AG09309 (cell line): ENCODE measurements at regions not wholly inside any gene's neighbourhood (a gene's known extent, or its start where the extent isn't known, plus 50 kb on each side); places are given as distances from the start of the nearest gene placed in this dataset.

Experiments used
- DNase-seq: peaks from one replicate; pipeline ENCODE4 v3.0.0-alpha.2; 2010; ENCODE audit warnings: low read depth
- H3K4me3 ChIP-seq: 2 replicates; pipeline ENCODE4 v1.5.1; 2011; ENCODE audit warnings: mild to moderate bottlenecking, low read depth, low read length, moderate library complexity; ENCODE audit not compliant: control insufficient read depth
- TF ChIP-seq, protein P1 (sequence below): IDR thresholded peaks from 2 replicates; pipeline ENCODE4 v1.5.1; 2011; ENCODE audit warnings: mild to moderate bottlenecking, low read depth, low read length, inconsistent platforms; ENCODE audit not compliant: insufficient read depth, control insufficient read depth; ENCODE audit errors: missing control alignments

DNA sequence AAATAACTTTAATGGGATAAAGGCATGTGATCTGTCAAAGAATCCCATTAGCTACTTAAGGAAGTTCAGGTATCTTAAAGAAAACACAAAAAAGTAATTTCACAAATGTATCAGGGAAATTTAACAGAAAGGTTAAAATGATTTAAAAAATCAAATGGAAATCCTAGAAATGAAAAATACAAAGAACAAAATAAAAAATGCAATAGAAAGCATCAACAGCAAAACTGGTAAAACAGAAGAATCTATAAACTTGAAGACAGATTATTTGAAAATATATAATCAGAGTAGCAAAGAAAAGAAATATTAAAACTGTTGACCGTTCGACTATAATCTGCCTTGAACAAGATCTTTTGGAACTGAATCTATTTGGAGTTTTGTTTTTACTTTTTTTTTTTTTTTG is 279.4 kb upstream of the SYT1 start:
- DNase-seq = no peak
- TF ChIP-seq, protein P1, sequence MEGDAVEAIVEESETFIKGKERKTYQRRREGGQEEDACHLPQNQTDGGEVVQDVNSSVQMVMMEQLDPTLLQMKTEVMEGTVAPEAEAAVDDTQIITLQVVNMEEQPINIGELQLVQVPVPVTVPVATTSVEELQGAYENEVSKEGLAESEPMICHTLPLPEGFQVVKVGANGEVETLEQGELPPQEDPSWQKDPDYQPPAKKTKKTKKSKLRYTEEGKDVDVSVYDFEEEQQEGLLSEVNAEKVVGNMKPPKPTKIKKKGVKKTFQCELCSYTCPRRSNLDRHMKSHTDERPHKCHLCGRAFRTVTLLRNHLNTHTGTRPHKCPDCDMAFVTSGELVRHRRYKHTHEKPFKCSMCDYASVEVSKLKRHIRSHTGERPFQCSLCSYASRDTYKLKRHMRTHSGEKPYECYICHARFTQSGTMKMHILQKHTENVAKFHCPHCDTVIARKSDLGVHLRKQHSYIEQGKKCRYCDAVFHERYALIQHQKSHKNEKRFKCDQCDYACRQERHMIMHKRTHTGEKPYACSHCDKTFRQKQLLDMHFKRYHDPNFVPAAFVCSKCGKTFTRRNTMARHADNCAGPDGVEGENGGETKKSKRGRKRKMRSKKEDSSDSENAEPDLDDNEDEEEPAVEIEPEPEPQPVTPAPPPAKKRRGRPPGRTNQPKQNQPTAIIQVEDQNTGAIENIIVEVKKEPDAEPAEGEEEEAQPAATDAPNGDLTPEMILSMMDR = no peak
- no peak overlapping the region for H3K4me3 ChIP-seq

DNA sequence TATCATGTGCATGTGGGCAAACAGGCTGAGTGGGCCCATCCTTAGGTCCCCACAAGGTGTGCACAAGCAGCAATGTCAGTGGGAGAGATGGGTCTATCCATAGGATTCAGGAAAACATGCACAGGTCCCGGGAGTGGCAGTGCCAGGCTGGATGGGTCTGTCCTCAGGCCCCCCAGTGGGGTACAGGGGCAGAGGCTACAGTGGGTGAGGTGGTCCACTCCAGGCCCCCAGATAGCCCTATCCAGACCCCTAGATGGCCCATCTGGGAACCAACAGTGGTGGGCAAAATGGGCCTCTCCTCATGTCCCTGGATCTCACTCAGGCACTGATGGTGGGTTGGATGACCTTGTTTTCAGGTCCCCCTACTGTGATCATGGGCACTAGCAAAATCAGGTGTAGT is 277.8 kb upstream of the SYT1 start:
- H3K4me3 ChIP-seq = no peak overlapping the region
- TF ChIP-seq, protein P1 = no peak
- DNase-seq = no peak

- no peak for DNase-seq
- H3K4me3 ChIP-seq = no peak overlapping the region
- TF ChIP-seq, protein P1 = no peak
Observed at GRCh38 chr12:78599366-78599765, 265.2 kb upstream of the SYT1 start.

DNA sequence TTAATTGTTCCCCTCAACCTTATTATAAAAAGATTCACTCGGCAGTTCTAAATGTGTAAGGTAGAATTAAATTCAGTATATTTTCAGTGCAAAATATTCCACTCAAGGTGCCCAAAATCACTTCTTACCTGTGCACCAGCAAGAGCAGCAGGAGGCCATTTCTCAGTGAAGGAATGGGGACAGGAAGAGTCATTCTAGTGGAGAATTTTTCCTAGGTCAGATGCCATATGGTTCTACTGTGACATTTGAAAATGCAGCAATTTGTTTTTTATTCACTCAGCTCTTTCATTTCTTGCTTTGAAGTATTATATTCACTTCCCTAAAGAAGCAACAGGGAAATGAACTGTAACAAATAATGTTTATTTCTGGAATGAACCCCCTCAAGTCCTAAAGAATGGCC is 264.0 kb upstream of the SYT1 start:
- TF ChIP-seq, protein P1 = no peak
- no peak overlapping the region for H3K4me3 ChIP-seq
- no peak for DNase-seq

GRCh38 chr12:78611504-78611903 is 253.1 kb upstream of the SYT1 start:
- TF ChIP-seq, protein P1 = no peak
- no peak overlapping the region for H3K4me3 ChIP-seq
- DNase-seq = no peak

GRCh38 chr12:78612190-78612589 is 252.4 kb upstream of the SYT1 start:
- H3K4me3 ChIP-seq = no peak overlapping the region
- DNase-seq = no peak
- TF ChIP-seq, protein P1 = no peak

GRCh38 chr12:78617683-78618082 is 246.9 kb upstream of the SYT1 start:
- no peak overlapping the region for H3K4me3 ChIP-seq
- DNase-seq = no peak
- TF ChIP-seq, protein P1 = no peak
